Breast epithelium (tissue), 4 donors: ENCODE measurements at regions not wholly inside any gene's neighbourhood (a gene's known extent, or its start where the extent isn't known, plus 50 kb on each side); places are given as distances from the start of the nearest gene placed in this dataset.

Experiments used
- DNase-seq, 2 donors: peaks; one replicate each; pipeline ENCODE4 v3.0.0-alpha.2; 2019; ENCODE audit warnings: low spot score in 2 of 2
- H3K27ac ChIP-seq, 2 donors: fragments of 200-600 bp; sonication (generic) in 1 of 2; one replicate each; pipeline ENCODE4 v1.5.1; 2016 to 2019; ENCODE audit warnings: mild to moderate bottlenecking in 1 of 2
- H3K27me3 ChIP-seq, 2 donors: fragments of 200-600 bp; sonication (generic) in 1 of 2; one replicate each; pipeline versions ENCODE4 v1.5.1 to v1.6.0; 2017 to 2019; ENCODE audit warnings: control low read depth in 1 of 2, mild to moderate bottlenecking in 1 of 2
- H3K36me3 ChIP-seq: fragments of 200-600 bp; one replicate; pipeline ENCODE4 v1.5.1; 2019
- H3K4me1 ChIP-seq, 2 donors: fragments of 200-600 bp; sonication (generic); one replicate each; pipeline ENCODE4 v1.5.1; 2016 to 2019; ENCODE audit warnings: control low read depth in 1 of 2
- H3K4me3 ChIP-seq, 3 donors: fragments of 200-600 bp; sonication (generic); 1 replicate in 2 of 3; 2 replicates in 1 of 3; pipeline ENCODE4 v1.5.1; 2016 to 2019; ENCODE audit warnings: mild to moderate bottlenecking in 3 of 3, moderate library complexity in 2 of 3
- H3K9me3 ChIP-seq, 2 donors: fragments of 200-600 bp; sonication (generic) in 1 of 2; one replicate each; pipeline ENCODE4 v1.5.1; 2016 to 2019; ENCODE audit warnings: control low read depth in 1 of 2
- POLR2A ChIP-seq: fragments of 450-650 bp; IDR thresholded peaks from one replicate; pipeline ENCODE4 v1.6.1; 2016; ENCODE audit warnings: antibody characterized with exemption, mild to moderate bottlenecking, moderate library complexity
- POLR2AphosphoS5 ChIP-seq, 3 donors: sonication (generic); formaldehyde crosslinking; IDR thresholded peaks; one replicate each; pipeline ENCODE4 v1.6.1; 2017; ENCODE audit warnings: antibody characterized with exemption in 3 of 3
- intact Hi-C: fragments of 100-400 bp; cut with DNase I; formaldehyde crosslinking; loops from one replicate; pipeline ENCODE4 v1.15.1; 2023; ENCODE audit warnings: low total_unique reads
- TF ChIP-seq, protein P1 (sequence below), 3 donors: fragments of 450-650 bp; IDR thresholded peaks; one replicate each; pipeline ENCODE4 v1.5.1; 2016 to 2017; ENCODE audit warnings: antibody characterized with exemption in 3 of 3, mild to moderate bottlenecking in 3 of 3, moderate library complexity in 3 of 3

DNA sequence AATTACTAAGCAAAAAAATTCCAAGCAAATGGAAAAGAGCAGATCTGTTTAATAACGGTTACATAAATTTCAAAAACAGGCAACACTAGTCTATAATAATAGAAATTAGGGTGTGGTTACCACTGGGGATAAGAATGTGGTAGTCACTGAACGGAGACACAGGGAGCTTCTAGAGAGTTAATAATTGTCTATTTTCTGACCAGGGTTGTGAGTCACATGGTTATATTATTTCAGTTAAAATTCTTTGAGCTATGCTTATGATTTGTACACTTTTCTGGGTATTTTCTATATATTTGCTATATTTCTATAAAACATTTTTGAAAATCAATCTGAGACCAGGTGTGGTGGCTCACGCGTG, 433.9 kb upstream of the MAF start:
- Histone ChIP-seq H3K36me3 (no peaks in the 10 kb centered on the region), H3K27me3 (no peaks in the 10 kb centered on the region), H3K4me3 (no peak overlapping the region), H3K27ac (no peak overlapping the region), H3K4me1 (no peaks in the 10 kb centered on the region), H3K9me3 (no peaks in the 10 kb centered on the region)
- intact Hi-C loops, result no loop called here
- DNase-seq, result no peak
- TF ChIP-seq, protein P1, sequence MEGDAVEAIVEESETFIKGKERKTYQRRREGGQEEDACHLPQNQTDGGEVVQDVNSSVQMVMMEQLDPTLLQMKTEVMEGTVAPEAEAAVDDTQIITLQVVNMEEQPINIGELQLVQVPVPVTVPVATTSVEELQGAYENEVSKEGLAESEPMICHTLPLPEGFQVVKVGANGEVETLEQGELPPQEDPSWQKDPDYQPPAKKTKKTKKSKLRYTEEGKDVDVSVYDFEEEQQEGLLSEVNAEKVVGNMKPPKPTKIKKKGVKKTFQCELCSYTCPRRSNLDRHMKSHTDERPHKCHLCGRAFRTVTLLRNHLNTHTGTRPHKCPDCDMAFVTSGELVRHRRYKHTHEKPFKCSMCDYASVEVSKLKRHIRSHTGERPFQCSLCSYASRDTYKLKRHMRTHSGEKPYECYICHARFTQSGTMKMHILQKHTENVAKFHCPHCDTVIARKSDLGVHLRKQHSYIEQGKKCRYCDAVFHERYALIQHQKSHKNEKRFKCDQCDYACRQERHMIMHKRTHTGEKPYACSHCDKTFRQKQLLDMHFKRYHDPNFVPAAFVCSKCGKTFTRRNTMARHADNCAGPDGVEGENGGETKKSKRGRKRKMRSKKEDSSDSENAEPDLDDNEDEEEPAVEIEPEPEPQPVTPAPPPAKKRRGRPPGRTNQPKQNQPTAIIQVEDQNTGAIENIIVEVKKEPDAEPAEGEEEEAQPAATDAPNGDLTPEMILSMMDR (IDR thresholded peaks at IDR 0.05), result no peak
- TF ChIP-seq POLR2A, result no peak
- TF ChIP-seq POLR2AphosphoS5 (IDR thresholded peaks at IDR 0.05), result no peak

DNA sequence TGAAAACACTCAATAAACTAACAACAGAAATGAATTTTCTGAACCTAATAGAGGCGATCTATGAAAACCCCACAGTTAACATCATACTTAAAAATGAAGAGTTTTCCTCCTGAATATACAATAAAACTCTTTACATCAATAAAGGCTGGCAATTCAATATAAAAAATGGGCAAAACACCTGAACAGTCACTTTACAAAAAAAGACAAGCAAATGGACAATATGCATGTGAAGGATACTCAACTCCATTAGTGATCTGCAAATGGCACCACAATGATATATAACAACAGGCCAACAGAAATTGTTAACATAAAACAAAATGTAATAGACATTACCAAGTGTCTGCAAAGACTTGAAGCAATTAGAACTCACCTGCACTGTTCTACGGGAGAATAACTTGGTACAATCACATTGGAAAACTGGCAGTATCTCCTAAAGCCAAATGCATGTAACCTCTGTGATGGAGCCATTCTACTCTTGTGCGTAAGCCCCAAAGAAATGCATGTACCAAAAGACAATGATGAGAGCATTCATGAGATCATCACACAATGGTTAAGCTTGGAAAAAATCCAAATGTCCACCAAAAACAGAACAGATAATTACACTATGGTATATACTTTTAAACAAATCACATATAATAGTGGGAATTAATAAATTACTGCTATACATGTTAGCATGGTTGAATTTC, 433.4 kb upstream of the MAF start:
- DNase-seq, result no peak
- Histone ChIP-seq H3K4me1 (no peaks in the 10 kb centered on the region), H3K27ac (no peak overlapping the region), H3K27me3 (no peaks in the 10 kb centered on the region), H3K36me3 (no peaks in the 10 kb centered on the region), H3K4me3 (no peak overlapping the region), H3K9me3 (no peaks in the 10 kb centered on the region)
- no peak for TF ChIP-seq POLR2A
- no peak for TF ChIP-seq POLR2AphosphoS5 (IDR thresholded peaks at IDR 0.05)
- TF ChIP-seq, protein P1 (IDR thresholded peaks at IDR 0.05), result no peak
- intact Hi-C loops, result no loop called here

DNA sequence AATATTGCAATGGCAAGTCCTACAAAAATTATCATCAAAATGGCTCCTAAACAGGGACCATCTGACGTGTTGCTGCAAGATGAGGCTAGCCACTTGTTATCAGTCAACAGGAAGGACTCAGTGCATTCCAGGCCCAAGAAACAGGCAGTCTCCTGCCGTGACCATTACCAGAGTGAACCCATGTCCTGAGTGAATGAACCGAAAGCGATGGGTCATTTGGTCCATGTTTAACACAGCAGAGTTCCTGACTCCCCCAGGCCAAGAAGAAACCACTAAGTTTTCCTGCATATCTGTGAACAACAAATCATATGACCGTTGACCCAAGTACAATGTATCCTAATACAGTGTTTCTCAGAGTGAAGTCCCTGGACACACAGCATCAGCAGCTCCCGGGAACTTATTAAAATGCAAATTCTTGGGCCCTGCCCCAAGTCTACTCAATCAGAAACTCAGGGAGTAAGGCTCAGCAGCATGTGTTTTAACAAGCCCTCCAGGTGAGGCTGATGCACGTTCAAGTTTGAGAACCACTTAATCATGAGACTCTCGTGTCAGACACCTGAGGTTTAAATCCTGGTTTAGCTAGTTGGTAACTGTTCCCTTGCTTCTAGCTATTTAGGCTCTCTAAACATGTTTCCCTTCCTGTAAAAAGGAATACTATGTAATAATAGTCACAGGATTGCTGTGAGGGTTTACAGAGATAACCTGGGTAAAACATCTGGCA, 429.4 kb upstream of the MAF start:
- TF ChIP-seq, protein P1 (IDR thresholded peaks at IDR 0.05), result no peak
- no peak for TF ChIP-seq POLR2AphosphoS5 (IDR thresholded peaks at IDR 0.05)
- no peak for TF ChIP-seq POLR2A
- H3K27me3 ChIP-seq, result no peaks in the 10 kb centered on the region
- H3K27ac ChIP-seq, result no peak overlapping the region
- no peak overlapping the region for H3K4me3 ChIP-seq
- no peaks in the 10 kb centered on the region for H3K9me3 ChIP-seq
- no peaks in the 10 kb centered on the region for H3K36me3 ChIP-seq
- DNase-seq, result no peak
- intact Hi-C loops, result no loop called here
- no peaks in the 10 kb centered on the region for H3K4me1 ChIP-seq

DNA sequence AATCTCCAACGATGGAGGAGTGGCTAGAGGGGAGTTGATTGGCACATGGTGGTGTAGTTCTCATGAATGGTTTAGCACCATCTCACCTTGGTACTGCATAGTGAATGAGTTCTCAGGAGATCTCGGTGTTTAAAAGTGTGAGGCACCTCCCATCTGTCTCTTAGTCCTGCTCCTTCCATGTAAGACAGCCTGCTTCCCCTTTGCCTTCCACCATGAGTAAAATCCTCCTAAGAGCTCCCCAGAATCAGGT, 428.8 kb upstream of the MAF start:
- Histone ChIP-seq H3K4me1 (no peaks in the 10 kb centered on the region), H3K27ac (no peak overlapping the region), H3K36me3 (no peaks in the 10 kb centered on the region), H3K27me3 (no peaks in the 10 kb centered on the region), H3K9me3 (no peaks in the 10 kb centered on the region), H3K4me3 (no peak overlapping the region)
- TF ChIP-seq, protein P1 (IDR thresholded peaks at IDR 0.05), result no peak
- no peak for TF ChIP-seq POLR2AphosphoS5 (IDR thresholded peaks at IDR 0.05)
- TF ChIP-seq POLR2A, result no peak
- intact Hi-C loops, result no loop called here
- no peak for DNase-seq

DNA sequence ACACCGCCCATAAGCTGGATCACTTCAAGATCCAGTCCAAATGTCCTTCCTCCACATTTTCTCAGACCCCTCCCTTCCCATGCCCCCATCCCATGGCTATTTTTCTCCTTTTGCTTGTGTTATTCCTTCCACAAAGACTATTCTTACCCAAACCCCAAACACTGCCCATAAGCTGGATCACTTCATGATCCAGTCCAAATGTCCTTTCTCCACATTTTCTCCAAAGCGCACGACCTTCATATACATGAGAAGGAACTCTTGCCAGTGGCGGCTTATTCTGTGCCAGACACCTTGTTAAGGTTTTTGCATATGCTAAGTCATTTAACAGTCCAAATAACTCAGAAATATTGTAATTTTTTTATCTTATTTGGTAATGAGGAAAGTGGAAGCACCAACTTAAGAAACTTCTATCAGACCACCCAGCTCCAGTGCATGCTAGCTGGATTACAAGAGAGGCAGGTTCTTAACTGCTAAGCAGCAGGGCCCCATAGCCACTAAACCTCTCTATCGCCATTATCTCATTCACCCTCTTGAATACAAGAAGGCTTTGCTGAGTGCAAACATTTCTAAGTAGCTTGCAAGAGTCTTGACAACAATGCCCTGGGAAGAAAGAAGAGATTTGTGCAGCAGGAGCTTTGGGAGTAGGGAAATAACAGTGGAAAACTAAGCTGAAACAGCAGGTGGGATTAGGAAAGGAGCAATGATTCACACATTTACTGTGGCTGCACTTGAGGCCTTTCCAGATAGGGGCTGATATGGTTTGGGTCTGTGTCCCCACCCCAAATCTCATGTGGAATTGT, 428.2 kb upstream of the MAF start:
- Histone ChIP-seq H3K4me1 (no peaks in the 10 kb centered on the region), H3K27ac (no peak overlapping the region), H3K4me3 (no peak overlapping the region), H3K9me3 (no peaks in the 10 kb centered on the region), H3K36me3 (no peaks in the 10 kb centered on the region), H3K27me3 (no peaks in the 10 kb centered on the region)
- intact Hi-C loops, result no loop called here
- no peak for DNase-seq
- no peak for TF ChIP-seq POLR2AphosphoS5 (IDR thresholded peaks at IDR 0.05)
- TF ChIP-seq, protein P1 (IDR thresholded peaks at IDR 0.05), result no peak
- no peak for TF ChIP-seq POLR2A
